GM21723 (cell line): ENCODE measurements at regions not wholly inside any gene's neighbourhood (a gene's known extent, or its start where the extent isn't known, plus 50 kb on each side); places are given as distances from the start of the nearest gene placed in this dataset.

Experiments used
- ATAC-seq: cut with Tn5 transposase; IDR thresholded peaks from one replicate; pipeline ENCODE4 v1.9.1; 2021; ENCODE audit warnings: mild to moderate bottlenecking, moderate library complexity; ENCODE audit not compliant: unreplicated experiment

DNA sequence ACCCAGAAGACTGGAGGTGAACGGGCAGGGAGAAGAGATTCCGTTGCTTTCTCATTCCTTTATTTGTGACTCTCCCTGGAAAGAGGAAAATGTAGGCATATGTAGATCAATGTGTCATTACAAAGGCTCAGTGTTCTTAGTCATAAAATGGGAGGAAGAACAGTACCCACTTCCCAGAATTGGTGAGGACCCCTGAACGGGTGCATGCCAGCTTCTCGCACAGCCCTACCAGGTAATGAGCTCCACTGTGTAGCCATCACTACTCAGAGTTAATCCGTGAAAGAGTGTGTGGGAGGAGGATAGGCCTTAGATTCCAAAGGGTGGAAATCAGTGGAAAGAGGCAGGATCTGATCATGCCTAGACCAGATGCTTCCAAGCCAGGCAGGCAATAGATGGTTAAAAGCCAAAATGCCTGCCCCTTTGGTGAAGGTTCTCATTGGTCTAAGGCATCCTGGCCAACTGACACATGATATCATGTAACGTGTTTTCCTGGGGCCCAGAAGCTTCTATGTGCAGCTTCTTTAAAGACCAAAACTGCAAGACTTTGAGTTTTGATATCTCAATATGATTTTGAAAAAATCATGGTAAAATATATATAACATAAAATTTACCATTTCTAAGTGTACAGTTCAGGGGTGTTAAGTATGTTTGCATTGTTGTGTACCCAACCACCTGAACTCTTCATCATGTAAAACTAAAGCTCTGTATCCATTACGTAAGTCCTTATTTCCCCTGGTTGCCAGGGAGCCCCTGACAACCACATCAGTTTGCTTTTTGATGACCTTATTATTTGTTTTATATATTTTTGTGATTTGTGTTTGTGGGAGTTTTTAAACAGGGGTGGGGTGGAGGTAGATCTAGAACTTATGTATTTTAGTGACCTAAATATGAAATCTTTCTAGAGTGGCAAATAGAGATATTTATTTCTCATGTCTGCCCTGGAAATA, 402.2 kb upstream of the CFAP20DC start:
- no peak for ATAC-seq

DNA sequence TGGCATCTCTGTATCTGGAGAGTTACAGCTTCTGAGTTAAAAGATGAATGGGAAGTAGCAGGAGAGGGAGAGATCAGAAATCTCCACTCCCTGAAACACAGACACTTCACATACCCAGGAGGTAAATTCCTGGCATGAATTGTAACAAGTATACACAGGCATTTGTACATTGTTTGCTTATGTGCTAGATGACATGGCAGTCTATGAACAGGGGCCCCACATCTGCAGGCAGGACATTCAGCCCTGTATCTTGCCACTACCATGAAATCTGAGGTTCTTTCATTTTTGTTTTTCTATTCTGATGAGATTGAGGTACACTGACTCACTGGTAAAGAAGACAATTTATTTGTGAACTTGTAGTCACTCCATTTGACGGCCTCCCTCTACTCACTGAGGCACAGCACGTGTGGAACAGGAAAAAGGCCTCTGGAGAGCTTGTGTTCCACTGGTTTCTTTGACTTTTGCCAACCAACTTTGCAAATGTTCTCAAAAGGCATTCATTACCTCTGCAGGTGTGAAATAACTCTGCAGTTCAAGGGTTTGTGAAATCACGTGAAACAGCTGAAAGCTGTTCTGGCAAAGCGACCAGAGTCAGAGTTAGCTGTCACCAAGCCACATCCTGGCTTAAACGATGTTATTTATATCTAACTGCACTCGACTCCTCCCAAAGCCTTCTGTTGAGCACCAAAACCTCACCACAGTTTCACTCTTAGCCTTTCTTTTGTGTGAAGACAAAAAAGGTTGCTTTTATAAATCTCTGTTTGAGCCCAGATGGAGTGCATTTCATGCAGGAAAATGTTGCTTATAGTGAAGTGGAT, 401.3 kb upstream of the CFAP20DC start:
- peak; percentile 96 for ATAC-seq

DNA sequence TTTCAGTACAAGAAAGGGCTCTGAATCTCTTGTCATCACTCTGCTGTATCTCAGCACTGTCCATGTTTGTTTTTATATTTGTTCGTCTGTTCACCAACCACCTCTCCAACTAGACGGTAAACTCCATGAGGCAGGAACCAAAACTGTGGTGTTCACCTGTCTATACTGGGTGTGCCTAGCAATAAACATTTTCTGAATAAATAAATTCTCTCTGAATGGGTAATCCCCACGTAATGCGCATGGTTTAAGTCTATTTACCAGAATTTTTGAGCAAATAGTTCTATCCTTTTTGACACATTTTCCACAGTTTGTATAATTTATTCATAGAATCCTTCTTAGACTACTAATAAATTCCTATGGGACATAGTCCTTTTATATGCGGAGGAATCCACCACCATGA, 400.6 kb upstream of the CFAP20DC start:
- no peak for ATAC-seq

GRCh38 chr3:59446775-59447465, 397.1 kb upstream of the CFAP20DC start:
- no peak for ATAC-seq

- no peak for ATAC-seq
Measured at GRCh38 chr3:59444676-59445075, 394.9 kb upstream of the CFAP20DC start.

DNA sequence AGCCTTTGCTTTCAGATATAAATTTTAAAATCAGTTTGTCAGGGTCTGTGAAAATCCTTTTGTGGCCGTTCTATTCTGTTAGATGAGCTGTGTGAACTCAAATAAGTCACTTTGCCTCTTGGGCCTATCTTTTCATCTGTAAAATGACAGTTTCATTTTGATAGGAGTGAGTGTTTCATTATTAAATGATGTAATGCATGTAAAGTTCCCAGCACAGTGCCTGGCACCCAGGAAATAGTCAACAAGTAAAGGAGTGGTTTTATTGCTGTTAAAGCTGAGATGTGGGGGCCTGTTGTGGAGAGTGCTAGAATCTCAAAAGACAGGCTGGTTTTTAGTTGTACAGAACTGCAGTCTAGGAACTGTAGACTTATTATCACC, 394.5 kb upstream of the CFAP20DC start:
- peak; percentile 62 for ATAC-seq

- peak; percentile 15 for ATAC-seq
Measured at GRCh38 chr3:59443618-59444293, 393.9 kb upstream of the CFAP20DC start.

- ATAC-seq = no peak
Measured at GRCh38 chr3:59442046-59442445, 392.2 kb upstream of the CFAP20DC start.

DNA sequence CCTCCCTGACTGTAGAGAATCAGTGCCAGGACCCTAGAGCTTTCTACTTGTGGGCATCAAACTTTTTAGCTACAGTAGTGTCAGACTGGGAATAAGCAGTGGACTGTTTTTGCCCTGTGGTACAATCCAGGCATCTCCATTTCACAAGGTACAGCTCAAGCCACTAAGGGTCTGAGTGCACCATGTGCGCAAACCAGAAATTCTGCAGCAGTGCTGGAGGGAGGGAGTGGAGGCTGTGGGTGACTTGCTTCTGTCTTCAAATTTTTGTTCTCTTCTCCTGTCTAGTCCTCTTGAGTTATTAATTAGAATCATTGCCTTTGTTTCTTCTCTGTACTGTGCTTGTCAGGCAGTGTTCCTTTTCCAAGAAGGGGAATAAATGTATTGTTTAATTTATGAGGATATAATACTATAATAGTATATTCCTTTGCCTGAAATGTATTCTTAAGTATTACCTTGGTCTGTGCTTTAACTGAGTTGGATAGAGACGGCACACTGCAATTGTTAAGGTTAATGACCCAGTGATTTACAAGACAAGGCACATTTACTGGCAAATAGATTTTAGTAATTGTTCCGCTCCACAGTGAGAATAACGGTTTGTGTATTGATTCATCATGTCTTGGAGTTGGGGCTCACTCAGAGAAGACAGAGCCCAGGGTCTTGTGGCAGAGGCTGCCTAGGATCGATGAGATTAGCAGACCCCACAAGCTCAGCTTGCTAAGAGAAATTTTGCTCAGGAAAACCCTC, 390.6 kb upstream of the CFAP20DC start:
- no peak for ATAC-seq

DNA sequence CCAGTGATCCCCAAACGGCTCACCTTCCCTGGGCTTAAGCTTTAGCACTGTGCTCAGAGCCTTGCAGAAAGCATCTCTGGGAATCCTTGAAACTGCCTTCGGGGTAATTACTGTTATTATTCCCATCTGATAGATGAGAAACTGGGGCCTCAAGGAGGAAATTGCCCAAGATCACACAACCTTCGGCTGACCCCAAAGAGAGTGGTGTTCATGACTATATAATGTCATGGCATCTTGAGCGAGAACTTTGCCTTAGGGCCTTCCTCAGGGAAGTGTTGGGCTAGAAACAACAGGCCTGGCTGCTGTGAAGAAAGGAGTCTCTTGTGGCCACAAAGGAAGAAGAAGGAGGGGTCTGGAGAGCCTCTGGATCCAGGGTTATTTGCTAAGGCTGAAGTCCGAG, 388.7 kb upstream of the CFAP20DC start:
- no peak for ATAC-seq

- no peak for ATAC-seq
Measured at GRCh38 chr3:59436164-59436958, 386.5 kb upstream of the CFAP20DC start.

- no peak for ATAC-seq
Measured at GRCh38 chr3:59433546-59433945, 383.7 kb upstream of the CFAP20DC start.

DNA sequence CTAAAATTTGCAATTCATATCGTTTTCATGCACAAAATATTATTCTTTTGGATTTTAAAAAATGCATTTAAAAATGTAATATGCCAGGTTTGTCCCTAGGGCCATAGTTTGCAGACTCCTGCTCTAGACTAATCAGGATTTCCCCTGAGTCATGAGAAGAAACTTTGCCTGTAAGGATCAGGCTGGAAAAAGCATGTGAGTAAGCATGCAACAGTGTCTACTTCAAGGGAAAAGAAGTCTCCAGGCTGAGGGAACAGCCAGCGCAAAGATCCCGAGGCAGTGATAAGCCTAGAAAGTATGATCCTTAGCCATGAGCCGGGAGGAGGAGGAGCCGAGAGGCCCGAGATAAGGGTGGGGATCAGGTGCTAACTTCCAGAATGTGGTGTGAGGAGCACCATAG, 382.8 kb upstream of the CFAP20DC start:
- ATAC-seq = no peak

GRCh38 chr3:59430341-59430740, 380.5 kb upstream of the CFAP20DC start:
- ATAC-seq = no peak

GRCh38 chr3:59429198-59429597, 379.4 kb upstream of the CFAP20DC start:
- ATAC-seq = no peak

- ATAC-seq = no peak
Measured at GRCh38 chr3:59426821-59427565, 377.2 kb upstream of the CFAP20DC start.

DNA sequence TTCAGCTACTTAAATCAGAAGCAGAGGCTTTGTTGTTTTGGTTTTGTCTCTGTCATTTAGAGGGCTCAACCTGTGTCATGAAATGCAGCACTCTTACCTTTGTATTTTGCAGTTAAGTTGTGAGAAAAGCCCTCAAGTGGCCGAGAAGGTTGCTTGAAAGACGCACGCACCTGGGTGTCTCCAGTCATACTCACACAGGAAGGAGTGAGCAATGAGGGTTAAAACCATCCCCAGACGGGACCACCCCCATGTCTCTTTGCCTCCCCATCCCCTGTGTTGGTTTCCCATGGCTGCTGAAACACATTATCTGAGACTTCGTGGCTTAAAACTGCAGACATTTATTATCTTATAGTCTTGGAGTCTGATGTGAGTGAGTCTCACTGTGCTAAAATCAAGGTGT, 376.1 kb upstream of the CFAP20DC start:
- ATAC-seq = peak; percentile 59

DNA sequence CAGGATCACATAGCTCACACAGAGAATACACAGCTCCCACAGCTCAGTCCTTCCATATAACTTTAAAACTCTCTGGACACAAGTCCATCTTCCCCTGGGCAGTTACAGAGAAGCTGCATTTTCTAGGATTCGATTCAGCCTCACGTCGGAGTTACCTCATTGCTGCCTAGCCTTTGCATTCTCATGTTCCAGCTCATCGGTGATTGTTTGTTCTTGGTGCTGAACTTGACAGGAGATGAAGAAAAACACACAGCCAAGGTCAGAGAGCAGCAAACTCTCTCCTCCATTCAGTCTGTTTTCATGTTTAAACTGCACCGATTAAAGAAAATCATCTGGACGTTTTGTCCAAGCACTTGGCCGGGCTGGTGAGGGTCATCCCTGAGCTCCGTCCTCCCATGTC, 375.5 kb upstream of the CFAP20DC start:
- ATAC-seq = no peak
